ENCODE measurements at regions not wholly inside any gene's neighbourhood (a gene's known extent, or its start where the extent isn't known, plus 50 kb on each side); places are given as distances from the start of the nearest gene placed in this dataset.

DNA sequence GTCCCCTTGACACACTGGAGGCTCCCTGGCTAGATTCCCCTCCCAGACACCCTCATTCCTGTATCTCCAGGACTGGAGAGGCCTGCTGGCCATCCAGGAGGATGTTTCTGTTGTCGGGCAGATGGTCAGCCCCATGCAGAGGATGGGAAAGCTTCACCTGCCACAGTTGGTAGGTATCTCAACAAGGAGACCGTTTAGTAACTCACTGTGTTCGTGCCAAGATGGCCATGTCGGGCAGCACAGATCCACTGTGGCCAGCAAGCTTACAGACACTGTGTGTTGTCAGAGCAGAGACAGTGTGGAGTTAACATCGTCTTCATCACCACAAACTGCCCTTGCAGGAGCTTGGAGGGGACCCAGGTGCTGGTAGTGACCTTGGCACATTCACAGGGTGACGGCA lies 390.9 kb downstream of the SEC14L1 start:
- no peak for TF ChIP-seq CHD4 (IDR thresholded peaks at IDR 0.05; ENCODE audit: insufficient read depth, insufficient replicate concordance, low read depth, low read length, poor library complexity, severe bottlenecking)
- no peak for TF ChIP-seq CBFA2T3 (IDR thresholded peaks at IDR 0.05)
- no peak for TF ChIP-seq PML (IDR thresholded peaks at IDR 0.05; ENCODE audit: low read length)
- TF ChIP-seq, protein P1, sequence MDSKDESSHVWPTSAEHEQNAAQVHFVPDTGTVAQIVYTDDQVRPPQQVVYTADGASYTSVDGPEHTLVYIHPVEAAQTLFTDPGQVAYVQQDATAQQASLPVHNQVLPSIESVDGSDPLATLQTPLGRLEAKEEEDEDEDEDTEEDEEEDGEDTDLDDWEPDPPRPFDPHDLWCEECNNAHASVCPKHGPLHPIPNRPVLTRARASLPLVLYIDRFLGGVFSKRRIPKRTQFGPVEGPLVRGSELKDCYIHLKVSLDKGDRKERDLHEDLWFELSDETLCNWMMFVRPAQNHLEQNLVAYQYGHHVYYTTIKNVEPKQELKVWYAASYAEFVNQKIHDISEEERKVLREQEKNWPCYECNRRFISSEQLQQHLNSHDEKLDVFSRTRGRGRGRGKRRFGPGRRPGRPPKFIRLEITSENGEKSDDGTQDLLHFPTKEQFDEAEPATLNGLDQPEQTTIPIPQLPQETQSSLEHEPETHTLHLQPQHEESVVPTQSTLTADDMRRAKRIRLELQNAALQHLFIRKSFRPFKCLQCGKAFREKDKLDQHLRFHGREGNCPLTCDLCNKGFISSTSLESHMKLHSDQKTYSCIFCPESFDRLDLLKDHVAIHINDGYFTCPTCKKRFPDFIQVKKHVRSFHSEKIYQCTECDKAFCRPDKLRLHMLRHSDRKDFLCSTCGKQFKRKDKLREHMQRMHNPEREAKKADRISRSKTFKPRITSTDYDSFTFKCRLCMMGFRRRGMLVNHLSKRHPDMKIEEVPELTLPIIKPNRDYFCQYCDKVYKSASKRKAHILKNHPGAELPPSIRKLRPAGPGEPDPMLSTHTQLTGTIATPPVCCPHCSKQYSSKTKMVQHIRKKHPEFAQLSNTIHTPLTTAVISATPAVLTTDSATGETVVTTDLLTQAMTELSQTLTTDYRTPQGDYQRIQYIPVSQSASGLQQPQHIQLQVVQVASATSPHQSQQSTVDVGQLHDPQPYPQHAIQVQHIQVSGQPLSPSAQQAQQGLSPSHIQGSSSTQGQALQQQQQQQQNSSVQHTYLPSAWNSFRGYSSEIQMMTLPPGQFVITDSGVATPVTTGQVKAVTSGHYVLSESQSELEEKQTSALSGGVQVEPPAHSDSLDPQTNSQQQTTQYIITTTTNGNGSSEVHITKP (IDR thresholded peaks at IDR 0.05; ENCODE audit: partially characterized antibody) = no peak
- no peak for TF ChIP-seq CHD2 (IDR thresholded peaks at IDR 0.05; ENCODE audit: low read depth, low read length)
- TF ChIP-seq FOSL1 (tag; conservative IDR thresholded peaks at IDR 0.05) = no peak
- TF ChIP-seq XRCC3 (IDR thresholded peaks at IDR 0.05) = no peak
- no peak for TF ChIP-seq NRF1 (conservative IDR thresholded peaks at IDR 0.05 in 1 of 2, IDR thresholded peaks at IDR 0.05 in 1 of 2)
- no peak for TF ChIP-seq KDM1A (IDR thresholded peaks at IDR 0.05)
